Stimulated activated CD4-positive, alpha-beta T cell treated with anti-CD3 and anti-CD28 coated beads, TNF-alpha, amount 100 ng/mL, for 1 hour (primary cell): ENCODE measurements at regions not wholly inside any gene's neighbourhood (a gene's known extent, or its start where the extent isn't known, plus 50 kb on each side); places are given as distances from the start of the nearest gene placed in this dataset.

ENCODE experiments used
- DNase-seq, 3 donors: peaks; one replicate each; pipeline ENCODE4 v3.0.0-alpha.2; 2020; ENCODE audit warnings: low read depth in 3 of 3, low spot score in 1 of 3

- no peak for DNase-seq
These were observed 176.9 kb upstream of the ID4 start for GRCh38 chr6:19660123-19660910.

- no peak for DNase-seq
These were observed 174.3 kb upstream of the ID4 start for GRCh38 chr6:19662911-19663310.

GRCh38 chr6:19663479-19663878 is 173.7 kb upstream of the ID4 start:
- DNase-seq: no peak

GRCh38 chr6:19664050-19664449 is 173.1 kb upstream of the ID4 start:
- no peak for DNase-seq

- no peak for DNase-seq
These were observed 172.1 kb upstream of the ID4 start for GRCh38 chr6:19664878-19665612.

GRCh38 chr6:19665613-19665909 is 171.6 kb upstream of the ID4 start:
- no peak for DNase-seq

- no peak for DNase-seq
These were observed 168.5 kb upstream of the ID4 start for GRCh38 chr6:19668710-19669109.

GRCh38 chr6:19669206-19669605 is 168.0 kb upstream of the ID4 start:
- no peak for DNase-seq

- DNase-seq: no peak
These were observed 154.3 kb upstream of the ID4 start for GRCh38 chr6:19682859-19683258.

- no peak for DNase-seq
These were observed 146.7 kb upstream of the ID4 start for GRCh38 chr6:19690325-19691075.

- DNase-seq: no peak
These were observed 145.6 kb upstream of the ID4 start for GRCh38 chr6:19691465-19692167.

- no peak for DNase-seq
These were observed 144.5 kb upstream of the ID4 start for GRCh38 chr6:19692506-19693298.

GRCh38 chr6:19694697-19695096 is 142.5 kb upstream of the ID4 start:
- DNase-seq: no peak

GRCh38 chr6:19697744-19698290 is 139.4 kb upstream of the ID4 start:
- no peak for DNase-seq

- no peak for DNase-seq
These were observed 137.2 kb upstream of the ID4 start for GRCh38 chr6:19699932-19700331.

GRCh38 chr6:19705606-19706005 is 131.6 kb upstream of the ID4 start:
- DNase-seq: no peak

GRCh38 chr6:19712012-19712688 is 125.0 kb upstream of the ID4 start:
- no peak for DNase-seq

GRCh38 chr6:19712998-19713397 is 124.2 kb upstream of the ID4 start:
- DNase-seq: no peak

GRCh38 chr6:19713411-19713810 is 123.8 kb upstream of the ID4 start:
- DNase-seq: no peak

GRCh38 chr6:19713984-19714383 is 123.2 kb upstream of the ID4 start:
- DNase-seq: no peak
